Stomach smooth muscle (tissue), 2 donors: ENCODE measurements at regions not wholly inside any gene's neighbourhood (a gene's known extent, or its start where the extent isn't known, plus 50 kb on each side); places are given as distances from the start of the nearest gene placed in this dataset.
"Not testable (repeated sequence)": the region's sequence is repeated elsewhere in the genome, so short reads cannot be mapped to it uniquely, and the experiment has no call there.

Source experiments
- H3K27ac ChIP-seq: one replicate; pipeline ENCODE4 v1.7.0; 2013; ENCODE audit warnings: mild to moderate bottlenecking, low read length, inconsistent platforms
- H3K27me3 ChIP-seq, 2 donors: one replicate each; pipeline ENCODE4 v1.7.0; 2013; ENCODE audit warnings: low read length in 2 of 2; ENCODE audit not compliant: insufficient read depth in 2 of 2, control insufficient read depth in 1 of 2
- H3K36me3 ChIP-seq, 2 donors: one replicate each; pipeline ENCODE4 v1.7.0; 2013; ENCODE audit warnings: low read length in 2 of 2; ENCODE audit not compliant: control insufficient read depth in 2 of 2, insufficient read depth in 2 of 2
- H3K4me1 ChIP-seq: one replicate; pipeline ENCODE4 v1.7.0; 2013; ENCODE audit warnings: low read length; ENCODE audit not compliant: control insufficient read depth, insufficient read depth
- H3K4me3 ChIP-seq, 2 donors: one replicate each; pipeline ENCODE4 v1.7.0; 2013; ENCODE audit warnings: low read length in 2 of 2
- H3K9ac ChIP-seq, 2 donors: one replicate each; pipeline ENCODE4 v1.7.0; 2013; ENCODE audit warnings: low read length in 2 of 2, mild to moderate bottlenecking in 1 of 2
- H3K9me3 ChIP-seq, 2 donors: one replicate each; pipeline ENCODE4 v1.7.0; 2013; ENCODE audit warnings: low read length in 2 of 2; ENCODE audit not compliant: control insufficient read depth in 2 of 2
- donor health status: healthy.
- donor health status: Pancreatic carcinoma.

DNA sequence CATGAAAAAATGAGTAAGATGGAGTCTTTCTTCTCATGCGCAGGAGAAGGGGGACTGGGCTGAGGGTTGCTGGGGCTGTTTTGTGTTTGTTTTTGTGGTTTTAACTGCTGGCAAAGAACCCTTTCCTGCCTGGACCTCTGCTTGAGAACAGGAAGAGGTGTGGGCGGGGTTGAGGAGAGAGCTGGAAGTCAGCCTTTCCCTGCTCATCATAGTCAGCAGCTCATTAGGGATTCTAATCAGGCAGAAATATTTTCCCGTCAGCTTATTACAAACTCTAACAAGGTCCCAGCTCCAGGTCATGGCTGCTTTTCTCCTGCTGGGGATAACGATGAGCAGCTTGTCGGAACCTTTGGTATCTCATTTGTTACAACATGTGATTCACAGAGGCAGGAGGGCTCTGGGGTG lies 185.0 kb upstream of the NRXN3 start:
- H3K9ac ChIP-seq = no peak overlapping the region
- H3K27me3 ChIP-seq = peaks cover 2 to 6% of the 10 kb centered on the region in 2 donors
- no peaks in the 10 kb centered on the region for H3K36me3 ChIP-seq
- no peak overlapping the region for H3K4me3 ChIP-seq
- H3K27ac ChIP-seq = no peak overlapping the region
- no peaks in the 10 kb centered on the region for H3K9me3 ChIP-seq
- H3K4me1 ChIP-seq = peaks cover 7% of the 10 kb centered on the region

GRCh38 chr14:77986773-77987172 lies 183.4 kb upstream of the NRXN3 start:
- Histone ChIP-seq H3K4me1 (peaks cover 4% of the 10 kb centered on the region), H3K36me3 (no peaks in the 10 kb centered on the region), H3K27ac (no peak overlapping the region), H3K4me3 (no peak overlapping the region), H3K9me3 (no peaks in the 10 kb centered on the region), H3K27me3 (no peaks in the 10 kb centered on the region), H3K9ac (no peak overlapping the region)

- Histone ChIP-seq H3K9ac (no peak overlapping the region), H3K27ac (peak overlapping the region; percentile 24)
These were observed 181.9 kb upstream of the NRXN3 start for GRCh38 chr14:77988096-77988870.

GRCh38 chr14:77988970-77989369 lies 181.2 kb upstream of the NRXN3 start:
- Histone ChIP-seq H3K4me3 (no peak overlapping the region), H3K27me3 (no peaks in the 10 kb centered on the region), H3K4me1 (peaks cover 4% of the 10 kb centered on the region), H3K9ac (no peak overlapping the region), H3K36me3 (no peaks in the 10 kb centered on the region), H3K27ac (peak overlapping the region; percentile 24), H3K9me3 (no peaks in the 10 kb centered on the region)

More at GRCh38 chr14:77988096-77988870, 181.9 kb upstream of the NRXN3 start:
- peaks cover 4% of the 10 kb centered on the region for H3K4me1 ChIP-seq
- H3K27me3 ChIP-seq = no peaks in the 10 kb centered on the region
- no peaks in the 10 kb centered on the region for H3K9me3 ChIP-seq
- H3K36me3 ChIP-seq = no peaks in the 10 kb centered on the region
- no peak overlapping the region for H3K4me3 ChIP-seq

DNA sequence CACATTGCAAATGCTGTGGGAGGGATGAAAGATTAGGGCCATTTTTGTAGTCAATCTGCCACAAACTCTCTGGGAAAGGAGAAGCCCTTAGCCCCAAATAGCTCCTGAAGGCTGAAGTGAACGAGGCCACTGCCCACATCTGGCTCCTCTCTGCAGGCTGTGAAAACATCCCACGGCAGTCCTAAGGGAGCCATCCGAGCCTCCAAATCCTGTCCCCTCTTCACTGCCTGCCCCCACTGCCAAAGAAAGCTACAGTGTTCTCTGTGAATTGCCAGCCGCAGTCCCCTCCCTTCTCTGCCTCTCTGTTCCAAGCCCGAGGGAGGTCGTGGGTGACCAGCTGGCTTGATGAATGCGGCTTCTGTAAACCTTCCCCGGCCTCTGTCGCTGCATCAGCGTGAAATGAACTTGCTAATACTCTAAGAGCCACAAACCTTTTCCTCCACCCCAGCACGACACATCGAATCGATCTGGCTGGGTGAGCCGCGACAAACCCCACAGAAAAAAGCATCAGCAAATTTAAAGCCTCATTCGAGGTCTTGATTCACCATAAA lies 180.7 kb upstream of the NRXN3 start:
- H3K27me3 ChIP-seq = no peaks in the 10 kb centered on the region
- no peak overlapping the region for H3K4me3 ChIP-seq
- H3K36me3 ChIP-seq = no peaks in the 10 kb centered on the region
- no peak overlapping the region for H3K9ac ChIP-seq
- peak overlapping the region; percentile 24 for H3K27ac ChIP-seq
- H3K9me3 ChIP-seq = no peaks in the 10 kb centered on the region
- H3K4me1 ChIP-seq = peaks cover 4% of the 10 kb centered on the region

- H3K9me3 ChIP-seq = no peaks in the 10 kb centered on the region
- H3K27me3 ChIP-seq = no peaks in the 10 kb centered on the region
- no peak overlapping the region for H3K27ac ChIP-seq
- H3K9ac ChIP-seq = no peak overlapping the region
- H3K36me3 ChIP-seq = no peaks in the 10 kb centered on the region
- no peak overlapping the region for H3K4me3 ChIP-seq
- H3K4me1 ChIP-seq = peaks cover 4% of the 10 kb centered on the region
These were observed 179.8 kb upstream of the NRXN3 start for GRCh38 chr14:77990337-77990736.

GRCh38 chr14:77991128-77991772 lies 178.9 kb upstream of the NRXN3 start:
- no peak overlapping the region for H3K27ac ChIP-seq
- peaks cover 4% of the 10 kb centered on the region for H3K4me1 ChIP-seq
- H3K4me3 ChIP-seq = no peak overlapping the region
- H3K9me3 ChIP-seq = no peaks in the 10 kb centered on the region
- no peaks in the 10 kb centered on the region for H3K27me3 ChIP-seq
- no peak overlapping the region for H3K9ac ChIP-seq
- H3K36me3 ChIP-seq = no peaks in the 10 kb centered on the region

- H3K9me3 ChIP-seq = peaks cover 3 to 6% of the 10 kb centered on the region in 2 donors
These were observed 164.8 kb upstream of the NRXN3 start for GRCh38 chr14:78005325-78005724.

DNA sequence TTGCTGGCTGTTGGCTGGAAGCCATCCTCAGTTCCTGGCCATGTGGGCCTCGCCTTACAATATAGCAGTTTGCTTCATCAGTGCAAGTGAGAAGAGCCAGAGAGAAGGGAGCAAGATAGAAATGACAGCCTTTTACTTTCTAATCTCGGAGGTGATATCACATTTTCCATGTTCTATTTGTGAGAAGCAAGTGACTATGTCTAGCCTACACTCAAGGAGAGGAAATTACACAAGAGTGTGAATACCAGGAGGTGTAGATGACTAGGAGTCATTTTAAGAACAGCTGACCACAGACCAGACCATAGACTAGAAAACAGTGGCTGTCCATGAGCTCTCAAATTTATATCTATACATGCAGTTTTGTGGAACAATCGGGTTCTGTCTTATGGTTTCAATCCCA lies 163.0 kb upstream of the NRXN3 start:
- Histone ChIP-seq H3K4me3 (no peak overlapping the region), H3K9me3 (peaks cover 3 to 6% of the 10 kb centered on the region in 2 donors), H3K27me3 (no peaks in the 10 kb centered on the region), H3K9ac (no peak overlapping the region), H3K4me1 (no peaks in the 10 kb centered on the region), H3K36me3 (no peaks in the 10 kb centered on the region), H3K27ac (no peak overlapping the region)

More at GRCh38 chr14:78005325-78005724, 164.8 kb upstream of the NRXN3 start:
- H3K27me3 ChIP-seq = no peaks in the 10 kb centered on the region
- no peak overlapping the region for H3K4me3 ChIP-seq
- H3K36me3 ChIP-seq = no peaks in the 10 kb centered on the region
- no peak overlapping the region for H3K9ac ChIP-seq
- H3K4me1 ChIP-seq = no peaks in the 10 kb centered on the region
- no peak overlapping the region for H3K27ac ChIP-seq

- Histone ChIP-seq H3K27me3 (no peaks in the 10 kb centered on the region), H3K27ac (no peak overlapping the region), H3K9me3 (no peaks in the 10 kb centered on the region), H3K4me3 (no peak overlapping the region), H3K4me1 (no peaks in the 10 kb centered on the region), H3K9ac (no peak overlapping the region), H3K36me3 (no peaks in the 10 kb centered on the region)
These were observed 159.5 kb upstream of the NRXN3 start for GRCh38 chr14:78010688-78011087.

- not testable (repeated sequence) for H3K36me3 ChIP-seq, H3K27me3 ChIP-seq, H3K4me1 ChIP-seq, H3K4me3 ChIP-seq, H3K27ac ChIP-seq, H3K9me3 ChIP-seq, H3K9ac ChIP-seq
These were observed 156.3 kb upstream of the NRXN3 start for GRCh38 chr14:78013911-78014310.
